DMS79 (cell line): ENCODE measurements at regions not wholly inside any gene's neighbourhood (a gene's known extent, or its start where the extent isn't known, plus 50 kb on each side); places are given as distances from the start of the nearest gene placed in this dataset.
"Not testable (repeated sequence)": the region's sequence is repeated elsewhere in the genome, so short reads cannot be mapped to it uniquely, and the experiment has no call there.

ENCODE experiments used
- DNase-seq: peaks from one replicate; lab custom pipeline; 2025; lab: John Stamatoyannopoulos, UW

- DNase-seq: no peak
Observed at GRCh38 chr4:137468836-137469235, 63.5 kb downstream of the PCDH18 start.

GRCh38 chr4:137467537-137467936 lies 64.8 kb downstream of the PCDH18 start:
- no peak for DNase-seq

GRCh38 chr4:137463377-137464003 lies 68.8 kb downstream of the PCDH18 start:
- no peak for DNase-seq

- DNase-seq: no peak
Observed at GRCh38 chr4:137455647-137456321, 76.5 kb downstream of the PCDH18 start.

DNA sequence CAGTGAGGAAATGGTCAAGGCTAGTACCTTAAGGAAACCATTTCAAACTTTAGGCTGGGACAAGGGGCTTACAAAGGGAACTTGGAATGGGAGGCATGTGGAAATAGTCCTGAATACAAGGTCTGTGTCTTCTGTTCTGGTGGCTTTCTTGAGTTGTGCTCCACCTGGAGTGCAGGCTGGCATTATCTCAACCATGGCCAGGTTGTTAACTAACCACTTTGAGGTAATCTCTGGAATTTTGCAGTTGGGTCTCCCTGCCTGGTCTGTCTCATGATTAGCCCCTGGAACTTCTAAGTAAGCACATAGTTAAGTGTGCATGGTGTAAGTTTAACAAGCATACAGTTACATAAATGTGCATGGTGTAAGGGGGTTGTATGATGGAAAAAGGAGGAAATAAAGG lies 77.5 kb downstream of the PCDH18 start:
- DNase-seq: no peak

DNA sequence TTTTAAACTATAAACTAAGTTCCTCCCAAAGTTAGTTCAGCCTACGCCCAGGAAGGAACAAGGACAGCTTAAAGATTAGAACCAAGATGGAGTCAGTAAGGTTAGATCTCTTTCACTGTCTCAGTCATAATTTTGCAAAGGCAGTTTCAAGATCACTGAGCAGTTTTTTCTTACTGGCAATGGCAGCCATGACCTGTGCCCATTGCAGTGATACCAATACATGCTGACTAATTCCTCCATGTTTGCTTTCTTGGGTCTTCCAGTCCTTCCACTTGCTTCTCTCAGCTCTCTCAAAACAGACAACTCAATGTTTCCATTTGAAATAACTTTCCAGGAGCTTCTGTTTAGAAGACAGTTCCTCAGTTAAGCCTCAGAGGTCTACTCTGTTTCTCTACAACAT lies 79.5 kb downstream of the PCDH18 start:
- no peak for DNase-seq

- DNase-seq: no peak
Observed at GRCh38 chr4:137451172-137451825, 81.0 kb downstream of the PCDH18 start.

- DNase-seq: no peak
Observed at GRCh38 chr4:137448402-137448801, 83.9 kb downstream of the PCDH18 start.

GRCh38 chr4:137446071-137446470 lies 86.2 kb downstream of the PCDH18 start:
- DNase-seq: no peak

GRCh38 chr4:137443031-137443800 lies 89.1 kb downstream of the PCDH18 start:
- no peak for DNase-seq

DNA sequence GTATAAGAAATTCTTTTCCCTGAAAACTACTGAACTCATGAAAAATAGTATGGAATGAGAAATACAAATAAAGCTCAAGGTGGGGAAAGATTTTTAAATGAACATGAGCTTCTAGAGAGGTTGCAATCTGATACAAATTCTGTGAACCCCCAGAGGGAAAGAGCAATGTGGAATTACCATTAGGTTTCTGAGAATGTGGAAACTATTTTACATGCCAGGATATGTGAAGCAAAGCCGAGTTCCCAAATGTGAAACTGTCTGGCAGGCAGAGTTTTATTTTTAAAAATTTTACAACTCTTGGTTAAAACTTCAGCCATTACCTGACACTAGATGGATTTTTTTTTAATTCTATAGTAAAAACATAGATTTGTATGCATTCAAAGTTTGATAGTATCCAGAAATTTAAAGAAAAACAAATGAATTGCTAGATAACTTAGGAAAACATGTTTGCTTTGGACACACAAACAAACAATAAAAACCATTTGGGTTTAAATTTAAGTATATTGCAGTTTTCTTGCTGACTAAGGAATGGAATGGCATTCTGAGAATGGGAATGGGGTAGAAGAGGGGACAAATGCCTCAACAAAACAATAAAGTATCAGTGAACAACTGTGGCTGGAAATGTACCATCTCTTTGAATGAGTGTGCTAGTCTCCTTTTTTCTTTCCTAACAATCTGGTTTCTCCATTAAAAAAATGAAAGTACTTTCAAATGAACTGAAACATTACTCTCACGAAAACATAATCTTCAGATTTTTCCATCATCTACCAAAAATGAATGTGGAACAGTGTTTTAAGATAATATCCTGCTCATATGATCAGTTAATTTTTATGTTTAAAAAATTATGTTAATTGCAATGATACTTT lies 99.6 kb downstream of the PCDH18 start:
- no peak for DNase-seq

GRCh38 chr4:137430171-137430570 lies 102.1 kb downstream of the PCDH18 start:
- DNase-seq: no peak

- DNase-seq: no peak
Observed at GRCh38 chr4:137427411-137427810, 104.9 kb downstream of the PCDH18 start.

DNA sequence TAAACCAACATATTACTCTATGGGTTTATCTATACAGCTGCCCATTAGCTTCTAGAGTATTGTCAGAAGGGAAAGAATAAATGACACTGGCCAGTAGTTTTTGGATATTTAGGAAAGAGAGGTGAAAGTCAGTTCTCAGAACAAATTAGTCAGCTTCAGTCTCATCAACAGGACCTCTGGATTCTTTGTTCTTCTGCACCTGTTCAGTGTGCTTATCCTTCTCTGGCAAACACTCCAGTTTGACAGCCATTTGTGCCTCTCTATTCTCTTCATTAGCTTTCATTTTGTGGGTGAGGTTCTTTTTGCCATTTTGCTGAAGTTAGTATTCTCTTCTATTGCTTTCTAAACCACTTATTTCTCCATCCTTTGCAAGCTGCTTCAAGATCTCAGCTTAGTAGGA lies 107.0 kb downstream of the PCDH18 start:
- no peak for DNase-seq

GRCh38 chr4:137422666-137423065 lies 109.6 kb downstream of the PCDH18 start:
- no peak for DNase-seq

DNA sequence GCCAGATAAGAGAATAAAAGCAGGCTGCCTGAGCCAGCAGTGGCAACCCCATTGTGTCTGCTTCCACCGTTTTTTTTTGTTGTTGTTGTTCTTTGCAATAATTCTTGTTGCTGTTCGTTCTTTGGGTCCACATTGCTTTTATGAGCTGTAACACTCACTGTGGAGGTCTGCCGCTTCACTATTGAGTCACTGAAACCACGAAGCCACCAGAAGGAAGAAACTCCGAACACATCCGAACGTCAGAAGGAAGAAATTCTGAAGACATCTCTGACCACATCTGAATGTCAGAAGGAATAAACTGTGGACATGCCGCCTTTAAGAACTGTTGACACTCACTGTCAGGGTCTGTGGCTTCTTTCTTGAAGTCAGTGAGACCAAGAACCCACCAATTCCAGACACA lies 110.5 kb downstream of the PCDH18 start:
- DNase-seq: no peak

GRCh38 chr4:137420901-137421396 lies 111.3 kb downstream of the PCDH18 start:
- DNase-seq: no peak

DNA sequence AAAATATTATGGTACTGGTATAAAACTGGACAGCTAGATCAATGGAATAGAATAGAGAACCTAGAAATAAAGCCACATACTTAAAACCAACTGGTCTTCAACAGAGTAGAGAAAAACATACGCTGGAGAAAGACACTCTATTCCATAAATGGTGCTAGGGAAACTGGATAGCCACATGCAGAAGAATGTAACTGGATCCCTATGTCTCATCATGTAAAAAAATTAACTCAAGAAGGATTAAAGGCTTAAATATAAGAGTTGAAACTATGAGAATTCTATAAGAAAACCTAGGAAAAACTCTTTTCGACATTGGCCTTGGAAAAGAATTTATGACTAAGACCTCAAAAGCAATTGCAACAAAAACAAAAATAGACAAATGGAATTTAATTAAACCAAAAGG lies 114.6 kb downstream of the PCDH18 start:
- no peak for DNase-seq

DNA sequence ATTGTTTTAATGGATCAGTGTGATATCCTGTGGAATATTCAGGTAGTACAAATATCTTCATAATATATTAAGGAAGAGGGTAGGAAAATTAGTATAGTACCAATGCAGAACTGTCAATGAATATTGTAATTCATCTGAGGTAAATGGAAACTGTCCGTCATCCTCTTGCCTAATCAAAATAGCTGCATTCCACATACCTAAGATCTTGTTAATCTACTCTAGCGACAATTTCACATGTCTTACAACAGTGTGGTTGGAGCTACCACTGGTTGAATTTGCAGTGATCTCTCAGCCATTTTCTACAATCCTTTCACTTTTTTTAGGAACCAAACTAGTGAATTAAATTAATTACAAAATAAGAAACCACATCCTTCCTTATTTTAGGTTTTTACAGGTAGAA lies 117.5 kb downstream of the PCDH18 start:
- no peak for DNase-seq

- no peak for DNase-seq
Observed at GRCh38 chr4:137408527-137409177, 123.6 kb downstream of the PCDH18 start.

DNA sequence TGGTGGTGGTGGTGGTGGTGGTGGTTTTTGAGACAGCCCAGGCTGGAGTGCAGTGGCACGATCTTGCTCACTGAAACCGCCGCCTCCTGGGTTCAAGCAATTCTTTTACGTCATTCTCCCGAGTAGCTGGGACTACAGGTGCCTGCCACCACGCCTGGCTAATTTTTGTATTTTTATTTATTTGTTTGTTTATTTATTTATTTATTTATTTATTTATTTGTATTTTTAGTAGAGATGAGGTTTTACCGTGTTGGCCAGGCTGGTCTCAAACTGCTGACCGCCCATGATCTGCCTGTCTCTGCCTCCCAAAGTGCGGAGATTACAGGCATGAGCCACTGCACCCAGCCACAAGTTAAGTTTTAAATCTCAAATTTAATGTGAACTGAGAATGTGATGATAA lies 126.5 kb downstream of the PCDH18 start:
- not testable (repeated sequence) for DNase-seq
